Endodermal cell (in vitro differentiated cells): ENCODE measurements at regions not wholly inside any gene's neighbourhood (a gene's known extent, or its start where the extent isn't known, plus 50 kb on each side); places are given as distances from the start of the nearest gene placed in this dataset.

ENCODE experiments used
- DNase-seq: peaks from one replicate; pipeline ENCODE4 v3.0.0-alpha.2; 2017
- H3K27ac ChIP-seq: 2 replicates; pipeline ENCODE4 v1.5.1; 2013; ENCODE audit warnings: mild to moderate bottlenecking, low read depth, low read length, moderate library complexity
- H3K27me3 ChIP-seq: 2 replicates; pipeline ENCODE4 v1.6.1; 2013; ENCODE audit warnings: mild to moderate bottlenecking, low read length, moderate library complexity; ENCODE audit not compliant: insufficient read depth, control insufficient read depth, poor library complexity, severe bottlenecking
- H3K36me3 ChIP-seq: 2 replicates; pipeline ENCODE4 v1.7.0; 2013; ENCODE audit warnings: mild to moderate bottlenecking, low read length, moderate library complexity; ENCODE audit not compliant: control insufficient read depth, insufficient read depth
- H3K4me1 ChIP-seq: one replicate; pipeline ENCODE4 v1.7.0; 2013; ENCODE audit warnings: low read length; ENCODE audit not compliant: control insufficient read depth, insufficient read depth
- H3K4me3 ChIP-seq: 2 replicates; pipeline ENCODE4 v1.5.1; 2013; ENCODE audit warnings: mild to moderate bottlenecking, low read length, moderate library complexity
- H3K9ac ChIP-seq: 2 replicates; pipeline ENCODE4 v1.6.1; 2013; ENCODE audit warnings: mild to moderate bottlenecking, low read length, moderate library complexity; ENCODE audit not compliant: poor library complexity, severe bottlenecking; ENCODE audit errors: extremely low read depth
- H3K9me3 ChIP-seq: 2 replicates; pipeline ENCODE4 v1.6.1; 2013; ENCODE audit warnings: mild to moderate bottlenecking, low read length, moderate library complexity; ENCODE audit not compliant: control insufficient read depth
- H3K27ac Mint-ChIP-seq: 2 replicates; pipeline ENCODE4 v1.8.0; 2020; ENCODE audit warnings: mixed read lengths
- H3K27me3 Mint-ChIP-seq: 2 replicates; pipeline ENCODE4 v1.8.0; 2021; ENCODE audit warnings: mild to moderate bottlenecking, mixed read lengths; ENCODE audit not compliant: insufficient read depth
- H3K36me3 Mint-ChIP-seq: 2 replicates; pipeline ENCODE4 v1.8.0; 2020; ENCODE audit warnings: low read depth, mixed read lengths
- H3K4me1 Mint-ChIP-seq: 2 replicates; pipeline ENCODE4 v1.8.0; 2020; ENCODE audit warnings: mixed read lengths
- H3K4me3 Mint-ChIP-seq: 2 replicates; pipeline ENCODE4 v1.8.0; 2020; ENCODE audit warnings: mild to moderate bottlenecking, moderate library complexity, mixed read lengths
- H3K9me3 Mint-ChIP-seq: 2 replicates; pipeline ENCODE4 v1.8.0; 2020; ENCODE audit warnings: mild to moderate bottlenecking, mixed read lengths
- CTCF ChIP-seq: fragments of 200-600 bp; sonication (generic); conservative IDR thresholded peaks from 2 replicates; pipeline ENCODE4 v1.5.0; 2021; ENCODE audit warnings: antibody characterized with exemption, mild to moderate bottlenecking
- WGBS, 2 experiments: methylation state at CpG; one replicate each; pipeline versions ENCODE4 v1.1.5 to v1.1.7; 2013; ENCODE audit warnings: missing lambda C conversion rate in 2 of 2, mixed read lengths in 1 of 2; ENCODE audit not compliant: insufficient coverage in 1 of 2, insufficient read length in 1 of 2; 5-methylcytosine and 5-hydroxymethylcytosine counted together

- no peaks in the 10 kb centered on the region for H3K9me3 ChIP-seq
- 91 to 100% methylated on average over 1 to 2 of the region's 2 CpGs for WGBS, 2 experiments
- H3K27me3 ChIP-seq, result no peaks in the 10 kb centered on the region
- H3K4me1 ChIP-seq, result no peaks in the 10 kb centered on the region
- no peak for DNase-seq
- no peak for TF ChIP-seq CTCF
- H3K27ac ChIP-seq, result no peak overlapping the region
- H3K36me3 Mint-ChIP-seq, result no peaks in the 10 kb centered on the region
- no peak overlapping the region for H3K9ac ChIP-seq
- H3K36me3 ChIP-seq, result no peaks in the 10 kb centered on the region
- no peak overlapping the region for H3K27ac Mint-ChIP-seq
- no peaks in the 10 kb centered on the region for H3K9me3 Mint-ChIP-seq
- H3K27me3 Mint-ChIP-seq, result peaks cover 10% of the 10 kb centered on the region
- H3K4me3 Mint-ChIP-seq, result no peak overlapping the region
- no peaks in the 10 kb centered on the region for H3K4me1 Mint-ChIP-seq
- H3K4me3 ChIP-seq, result no peak overlapping the region
Observed at GRCh38 chr7:50836646-50837045, 54.0 kb upstream of the GRB10 start.

- Histone ChIP-seq H3K9ac (no peak overlapping the region), H3K36me3 (no peaks in the 10 kb centered on the region), H3K27ac (no peak overlapping the region), H3K9me3 (no peaks in the 10 kb centered on the region), H3K4me3 (no peak overlapping the region), H3K4me1 (no peaks in the 10 kb centered on the region), H3K27me3 (no peaks in the 10 kb centered on the region)
- no peak for TF ChIP-seq CTCF
- no peak for DNase-seq
- Mint-ChIP-seq H3K27me3 (peaks cover 10% of the 10 kb centered on the region), H3K4me3 (no peak overlapping the region), H3K36me3 (no peaks in the 10 kb centered on the region), H3K4me1 (no peaks in the 10 kb centered on the region), H3K9me3 (no peaks in the 10 kb centered on the region), H3K27ac (no peak overlapping the region)
- WGBS, 2 experiments, result 92 to 100% methylated on average over 1 to 2 of the region's 2 CpGs
Observed at GRCh38 chr7:50835156-50835555, 52.5 kb upstream of the GRB10 start.

GRCh38 chr7:50834679-50835078, 52.0 kb upstream of the GRB10 start:
- Mint-ChIP-seq H3K27ac (no peak overlapping the region), H3K4me3 (no peak overlapping the region), H3K36me3 (no peaks in the 10 kb centered on the region), H3K9me3 (no peaks in the 10 kb centered on the region), H3K4me1 (no peaks in the 10 kb centered on the region), H3K27me3 (peaks cover 10% of the 10 kb centered on the region)
- no peak overlapping the region for H3K4me3 ChIP-seq
- no peaks in the 10 kb centered on the region for H3K36me3 ChIP-seq
- no peaks in the 10 kb centered on the region for H3K9me3 ChIP-seq
- no peak for TF ChIP-seq CTCF
- DNase-seq, result no peak
- H3K9ac ChIP-seq, result no peak overlapping the region
- H3K27ac ChIP-seq, result no peak overlapping the region
- no peaks in the 10 kb centered on the region for H3K4me1 ChIP-seq
- WGBS, 2 experiments, result 88 to 97% methylated on average over 5 to 6 of the region's 6 CpGs
- no peaks in the 10 kb centered on the region for H3K27me3 ChIP-seq
